ENCODE measurements at regions not wholly inside any gene's neighbourhood (a gene's known extent, or its start where the extent isn't known, plus 50 kb on each side); places are given as distances from the start of the nearest gene placed in this dataset.

GRCh38 chrX:68997511-68997910, 167.7 kb downstream of the PJA1 start:
- TF ChIP-seq MYNN (tag by site-specific recombination; IDR thresholded peaks at IDR 0.05; ENCODE audit: borderline replicate concordance): no peak
- TF ChIP-seq CTCF (tag by site-specific recombination; IDR thresholded peaks at IDR 0.05): no peak
- no peak for TF ChIP-seq ZNF501 (tag by site-specific recombination; IDR thresholded peaks at IDR 0.05)

Data from HEK293 (cell line).